Urothelium cell line (cell line): ENCODE measurements at regions not wholly inside any gene's neighbourhood (a gene's known extent, or its start where the extent isn't known, plus 50 kb on each side); places are given as distances from the start of the nearest gene placed in this dataset.
"Not testable (repeated sequence)": the region's sequence is repeated elsewhere in the genome, so short reads cannot be mapped to it uniquely, and the experiment has no call there.

ENCODE experiments used
- DNase-seq: peaks from one replicate; pipeline ENCODE4 v3.0.0; 2011; ENCODE audit warnings: low spot score, mixed read lengths
- FAIRE-seq: peaks from 2 replicates; lab custom pipeline; 2011; peaks lifted over from hg19 to GRCh38; lab: Jason Lieb, UNC

- no peak for FAIRE-seq
Measured at GRCh38 chr2:208673631-208674030, 267.0 kb downstream of the PTH2R start.

GRCh38 chr2:208674919-208675318 lies 268.3 kb downstream of the PTH2R start:
- no peak for FAIRE-seq
- no peak for DNase-seq

More at GRCh38 chr2:208673631-208674030, 267.0 kb downstream of the PTH2R start:
- DNase-seq: no peak

- not testable (repeated sequence) for DNase-seq, FAIRE-seq
Measured at GRCh38 chr2:208685929-208686328, 279.3 kb downstream of the PTH2R start.

- no peak for DNase-seq
- no peak for FAIRE-seq
Measured at GRCh38 chr2:208686665-208687064, 280.1 kb downstream of the PTH2R start.

GRCh38 chr2:208687720-208688119 lies 281.1 kb downstream of the PTH2R start:
- not testable (repeated sequence) for DNase-seq

GRCh38 chr2:208698114-208698513 lies 291.5 kb downstream of the PTH2R start:
- no peak for DNase-seq

More at GRCh38 chr2:208687720-208688119, 281.1 kb downstream of the PTH2R start:
- FAIRE-seq: not testable (repeated sequence)

GRCh38 chr2:208708486-208708885 lies 301.9 kb downstream of the PTH2R start:
- no peak for FAIRE-seq
- no peak for DNase-seq

More at GRCh38 chr2:208698114-208698513, 291.5 kb downstream of the PTH2R start:
- FAIRE-seq: no peak

- FAIRE-seq: no peak
- DNase-seq: no peak
Measured at GRCh38 chr2:208711598-208711997, 305.0 kb downstream of the PTH2R start.

- FAIRE-seq (no peak), DNase-seq (no peak)
Measured at GRCh38 chr2:208713066-208713745, 306.6 kb downstream of the PTH2R start.

- no peak for DNase-seq
- FAIRE-seq: no peak
Measured at GRCh38 chr2:208718828-208719227, 312.2 kb downstream of the PTH2R start.

GRCh38 chr2:208722731-208723130 lies 316.1 kb downstream of the PTH2R start:
- DNase-seq (no peak), FAIRE-seq (no peak)

GRCh38 chr2:208725280-208725679 lies 318.7 kb downstream of the PTH2R start:
- DNase-seq: no peak
- FAIRE-seq: no peak

- FAIRE-seq (no peak), DNase-seq (no peak)
Measured at GRCh38 chr2:208726242-208726641, 319.6 kb downstream of the PTH2R start.

- FAIRE-seq, DNase-seq: not testable (repeated sequence)
Measured at GRCh38 chr2:208751663-208752415, 345.2 kb downstream of the PTH2R start.

- DNase-seq (no peak), FAIRE-seq (no peak)
Measured at GRCh38 chr2:208757364-208757763, 350.8 kb downstream of the PTH2R start.

GRCh38 chr2:208773074-208773473 lies 366.5 kb downstream of the PTH2R start:
- not testable (repeated sequence) for DNase-seq, FAIRE-seq

- FAIRE-seq: no peak
- peak; percentile 20 for DNase-seq
Measured at GRCh38 chr2:208781166-208781565, 374.6 kb downstream of the PTH2R start.

- no peak for FAIRE-seq
- DNase-seq: no peak
Measured at GRCh38 chr2:208782097-208782496, 375.5 kb downstream of the PTH2R start.

- no peak for FAIRE-seq
Measured at GRCh38 chr2:208783184-208783583, 376.6 kb downstream of the PTH2R start.

GRCh38 chr2:208784774-208785173 lies 378.2 kb downstream of the PTH2R start:
- DNase-seq, FAIRE-seq: not testable (repeated sequence)

More at GRCh38 chr2:208783184-208783583, 376.6 kb downstream of the PTH2R start:
- DNase-seq: no peak

- DNase-seq: no peak
- FAIRE-seq: no peak
Measured at GRCh38 chr2:208791257-208791656, 384.7 kb downstream of the PTH2R start.

- FAIRE-seq (no peak), DNase-seq (no peak)
Measured at GRCh38 chr2:208792766-208793165, 386.2 kb downstream of the PTH2R start.
